ENCODE measurements at regions not wholly inside any gene's neighbourhood (a gene's known extent, or its start where the extent isn't known, plus 50 kb on each side); places are given as distances from the start of the nearest gene placed in this dataset.

GRCh38 chr10:63708421-63708820 lies 187.2 kb downstream of the REEP3 start:
- no peak for DNase-seq (ENCODE audit: low spot score)

- no peak for DNase-seq (ENCODE audit: low spot score)
Observed at GRCh38 chr10:63710703-63711102, 189.5 kb downstream of the REEP3 start.

DNA sequence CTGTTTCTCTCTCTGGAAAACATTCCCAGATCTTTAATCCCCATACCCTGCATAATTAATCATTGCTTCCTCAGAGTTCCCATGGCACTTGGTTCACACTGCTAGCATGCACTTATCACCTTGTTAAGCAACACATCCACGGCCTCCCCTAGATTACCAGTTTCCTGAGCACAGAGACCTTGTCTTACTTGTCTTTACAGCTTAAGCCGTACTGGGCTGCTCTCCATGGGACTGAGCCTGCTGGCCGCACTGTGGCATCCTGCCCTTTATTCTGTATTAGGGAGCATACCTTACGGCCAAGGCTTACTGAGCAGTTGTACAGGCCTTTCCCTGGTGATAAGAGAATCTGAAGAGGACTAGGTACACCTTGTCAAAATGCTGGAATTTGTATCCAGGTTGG lies 190.2 kb downstream of the REEP3 start:
- DNase-seq (ENCODE audit: low spot score): no peak

GRCh38 chr10:63711867-63712716 lies 190.9 kb downstream of the REEP3 start:
- DNase-seq (ENCODE audit: low spot score): peak; percentile 87

GRCh38 chr10:63712717-63713115 lies 191.5 kb downstream of the REEP3 start:
- no peak for DNase-seq (ENCODE audit: low spot score)

DNA sequence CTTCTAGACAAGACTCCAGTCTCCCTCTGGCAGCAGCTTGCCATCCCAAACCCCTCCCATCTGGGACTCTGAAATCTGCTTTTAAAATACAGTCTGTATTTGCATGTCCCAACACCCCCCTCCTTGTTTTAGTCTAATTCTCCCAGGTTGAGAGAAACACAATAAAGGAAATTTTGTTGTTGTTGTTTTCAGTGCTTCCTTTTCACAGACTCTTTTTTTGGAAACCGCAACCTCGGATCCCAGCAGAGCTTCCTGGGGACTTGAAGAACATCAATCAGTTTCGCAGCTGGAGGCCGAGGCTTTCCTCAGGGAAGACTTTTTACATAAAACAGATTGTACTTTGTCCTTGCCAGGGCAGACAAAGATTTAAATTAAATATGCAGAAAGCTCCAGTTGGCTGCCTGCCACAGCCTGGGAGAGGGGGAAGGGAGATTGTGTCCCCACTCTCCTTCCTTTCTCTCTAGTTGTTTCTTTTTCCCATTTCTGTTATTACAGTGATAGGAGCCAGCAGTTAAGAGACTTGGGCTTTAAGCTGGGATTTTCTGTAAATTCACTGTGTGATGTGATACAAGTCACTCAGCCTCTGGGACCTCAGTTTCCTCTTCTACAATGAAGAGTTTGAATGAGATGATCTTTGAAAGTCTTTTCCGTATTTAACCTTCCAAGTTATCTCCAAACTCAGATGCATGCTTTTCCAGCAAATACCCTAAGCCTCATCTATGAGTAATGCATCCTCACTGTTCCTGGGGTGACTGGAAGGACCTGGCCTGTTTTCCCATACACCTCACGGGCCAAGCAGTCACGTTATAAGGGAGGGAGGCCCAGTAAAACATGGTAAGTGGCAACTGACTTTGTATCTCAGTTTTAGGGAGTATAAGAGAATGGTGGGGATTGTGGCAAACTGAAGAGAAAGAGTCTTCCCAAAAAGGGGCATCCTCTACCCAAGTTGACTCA lies 192.3 kb downstream of the REEP3 start:
- peak; percentile 88 for DNase-seq (ENCODE audit: low spot score)

DNA sequence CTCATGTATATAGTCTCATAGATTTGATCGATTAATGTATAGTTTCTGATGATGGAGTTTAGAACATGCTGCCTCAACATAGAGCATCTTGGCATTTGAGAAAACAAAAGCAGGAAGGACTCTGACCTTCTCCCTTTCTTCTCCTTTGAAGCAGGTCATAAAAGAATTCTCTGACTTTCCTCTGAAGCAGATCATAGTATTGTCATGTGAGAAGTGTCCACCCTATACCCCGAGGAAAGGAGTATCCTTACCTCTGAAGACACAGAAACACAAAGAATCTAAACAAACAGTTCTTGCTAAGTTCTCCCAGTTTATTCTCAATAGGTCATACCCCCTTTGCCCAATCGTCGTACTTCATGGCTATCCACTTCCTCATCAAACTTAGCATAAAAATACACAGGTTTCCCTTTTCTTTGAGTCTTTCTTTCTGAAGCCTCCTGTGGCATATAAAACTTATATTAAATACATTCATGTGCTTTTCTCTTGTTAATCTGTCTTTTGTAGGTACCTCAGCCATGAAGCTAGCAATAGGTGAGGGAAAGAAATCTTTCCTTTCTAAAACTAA lies 194.9 kb downstream of the REEP3 start:
- no peak for DNase-seq (ENCODE audit: low spot score)

DNA sequence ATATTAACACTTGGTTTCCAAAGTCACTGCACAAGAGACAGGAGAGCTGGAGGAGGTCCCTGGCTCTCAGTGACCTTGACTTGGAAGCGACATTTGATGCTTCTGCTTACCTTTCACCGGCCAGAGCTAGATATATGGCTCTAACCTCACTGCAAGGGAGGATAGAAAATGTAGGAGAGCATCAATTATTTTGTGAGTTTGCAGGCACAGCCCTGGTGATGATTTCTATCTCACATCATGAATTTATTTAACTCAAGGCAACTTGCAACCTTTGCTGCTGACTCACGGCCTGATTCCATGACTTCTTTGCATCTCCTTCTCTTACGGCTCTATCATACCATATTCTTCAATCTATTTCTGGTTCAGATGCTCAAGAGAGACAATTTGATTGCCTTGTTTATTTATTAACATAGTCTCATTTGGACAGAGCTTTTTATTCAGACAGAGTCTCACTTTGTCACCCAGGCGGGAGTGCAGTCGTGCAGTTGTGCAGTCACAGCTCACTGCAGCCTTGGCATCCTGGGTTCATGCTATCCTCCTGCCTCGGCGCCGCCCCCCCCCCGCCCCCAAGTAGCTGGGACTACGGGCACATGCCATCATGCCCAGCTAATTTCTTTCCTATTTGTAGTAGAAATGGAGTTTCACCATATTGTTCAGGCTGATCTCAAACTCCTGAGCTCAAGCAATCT lies 196.0 kb downstream of the REEP3 start:
- no peak for DNase-seq (ENCODE audit: low spot score)

DNA sequence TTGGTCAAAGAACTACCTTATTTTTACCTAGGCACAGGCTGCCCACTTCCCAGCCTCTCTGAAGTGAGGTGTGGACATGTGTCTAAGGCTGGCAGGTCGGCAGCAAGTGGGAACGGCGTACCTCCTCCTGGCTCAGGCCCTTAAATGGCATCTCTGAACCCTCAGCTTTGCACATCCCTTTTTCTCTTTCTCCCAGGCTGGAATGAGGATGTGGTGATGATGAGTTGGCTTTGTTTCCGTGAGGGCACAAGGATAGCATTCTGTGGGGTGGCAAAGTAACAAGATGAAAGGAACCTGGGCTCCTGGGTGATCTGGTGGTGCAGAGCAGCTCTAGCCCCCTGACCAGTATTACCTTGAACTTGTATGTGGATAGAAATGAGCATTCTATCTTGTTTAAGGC lies 196.8 kb downstream of the REEP3 start:
- no peak for DNase-seq (ENCODE audit: low spot score)

DNA sequence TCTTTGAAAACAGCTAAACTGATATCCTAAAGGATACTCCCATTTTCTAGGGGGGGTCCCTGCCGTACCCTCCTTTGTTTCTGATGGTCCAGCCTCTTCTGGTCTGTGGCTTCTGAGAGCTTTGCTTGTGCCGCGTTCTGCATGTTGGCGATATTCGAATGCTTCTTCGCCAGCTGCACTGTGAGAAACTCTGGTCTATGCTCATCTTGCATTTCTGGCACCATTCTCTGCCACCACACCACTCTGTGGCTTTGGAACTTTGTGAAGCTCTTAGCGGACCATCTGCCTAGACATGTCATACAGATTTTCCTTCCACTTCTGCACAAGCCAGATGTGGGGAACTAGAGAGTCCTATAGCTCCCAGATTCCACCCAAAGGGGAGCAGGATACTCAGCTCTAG lies 197.2 kb downstream of the REEP3 start:
- no peak for DNase-seq (ENCODE audit: low spot score)

GRCh38 chr10:63719226-63719856 lies 198.1 kb downstream of the REEP3 start:
- DNase-seq (ENCODE audit: low spot score): no peak

DNA sequence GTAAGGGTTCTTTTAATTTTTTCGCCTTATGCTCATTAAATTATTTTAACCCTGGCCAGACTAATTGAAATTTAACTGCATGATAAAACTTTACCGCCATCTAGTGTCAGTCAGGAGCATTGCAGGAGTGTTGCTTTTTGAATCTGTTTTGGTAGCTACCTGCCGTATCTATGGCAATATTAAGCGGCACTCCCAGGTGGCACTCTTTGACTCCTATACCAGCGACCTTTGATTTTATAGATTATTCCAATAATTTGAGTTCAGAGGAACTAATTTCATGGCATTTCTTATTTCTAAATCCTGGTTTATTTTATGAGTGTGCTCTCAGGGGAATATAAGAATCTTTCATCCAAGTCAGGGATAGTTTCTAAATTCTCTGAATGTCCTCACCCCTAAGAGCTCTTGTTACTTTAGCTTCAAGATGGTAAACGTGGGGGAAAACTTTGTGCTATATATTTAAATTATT lies 198.9 kb downstream of the REEP3 start:
- DNase-seq (ENCODE audit: low spot score): no peak

- DNase-seq (ENCODE audit: low spot score): no peak
Observed at GRCh38 chr10:63720676-63721075, 199.5 kb downstream of the REEP3 start.

GRCh38 chr10:63722537-63722936 lies 201.3 kb downstream of the REEP3 start:
- DNase-seq (ENCODE audit: low spot score): no peak

DNA sequence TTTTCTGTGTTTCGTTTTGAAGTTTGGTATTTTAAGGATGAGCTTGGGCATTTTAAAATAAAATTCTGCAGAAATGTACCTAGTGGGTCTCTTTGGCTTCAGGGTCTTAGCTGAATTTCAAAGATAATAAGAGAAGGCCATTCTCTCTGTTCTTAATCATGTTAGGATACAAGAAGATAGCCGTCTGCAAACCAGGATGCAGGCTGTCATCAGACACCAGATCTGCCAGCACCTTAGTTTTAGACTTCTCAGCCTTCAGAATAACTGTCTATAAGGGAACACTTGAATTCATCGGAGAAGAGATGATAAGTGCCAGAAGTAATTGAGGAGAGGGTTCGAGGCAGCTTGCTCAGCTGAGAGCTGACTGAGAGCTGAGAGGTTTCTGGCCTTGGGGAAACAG lies 202.1 kb downstream of the REEP3 start:
- DNase-seq (ENCODE audit: low spot score): no peak

GRCh38 chr10:63723741-63724140 lies 202.5 kb downstream of the REEP3 start:
- no peak for DNase-seq (ENCODE audit: low spot score)

GRCh38 chr10:63724922-63725321 lies 203.7 kb downstream of the REEP3 start:
- no peak for DNase-seq (ENCODE audit: low spot score)

GRCh38 chr10:63726867-63727266 lies 205.7 kb downstream of the REEP3 start:
- no peak for DNase-seq (ENCODE audit: low spot score)

DNA sequence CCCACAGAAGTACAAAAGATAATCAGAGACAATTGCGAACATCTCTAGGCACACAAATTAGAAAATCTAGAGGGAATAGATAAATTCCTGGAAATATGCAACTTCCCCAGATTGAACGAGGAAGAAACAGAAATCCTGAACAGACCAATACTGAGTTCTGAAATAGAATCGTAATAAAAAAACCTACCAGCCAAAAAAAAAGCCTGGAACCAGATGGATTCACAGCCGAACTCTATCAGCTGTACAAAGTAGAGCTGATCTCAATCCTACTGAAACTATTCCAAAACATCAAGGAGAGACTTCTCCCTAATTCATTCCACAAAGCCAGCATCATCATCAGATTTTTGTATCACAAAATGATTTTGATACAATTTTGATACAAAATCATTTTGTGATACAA lies 206.4 kb downstream of the REEP3 start:
- DNase-seq (ENCODE audit: low spot score): no peak

DNA sequence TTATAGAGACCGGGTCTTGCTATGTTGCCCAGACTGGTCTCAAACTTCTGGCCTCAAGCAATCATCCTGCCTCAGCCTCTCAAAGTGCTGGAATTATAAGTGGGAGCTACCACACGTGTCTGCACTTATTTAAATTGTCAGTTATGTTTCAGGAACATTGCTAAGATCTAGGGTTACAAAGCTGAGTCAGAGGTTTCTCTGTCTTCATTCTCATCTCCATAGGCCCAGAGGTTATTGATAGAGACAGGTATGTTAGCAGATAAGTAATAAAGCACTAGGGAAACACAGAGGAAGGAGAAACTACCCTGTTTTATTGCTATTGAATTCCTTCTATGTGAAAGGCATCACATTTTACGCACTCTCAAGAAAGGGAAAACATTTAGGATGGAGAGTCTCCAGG lies 214.1 kb downstream of the REEP3 start:
- no peak for DNase-seq (ENCODE audit: low spot score)

- DNase-seq (ENCODE audit: low spot score): no peak
Observed at GRCh38 chr10:63738410-63738809, 217.2 kb downstream of the REEP3 start.
